ENCODE measurements at regions not wholly inside any gene's neighbourhood (a gene's known extent, or its start where the extent isn't known, plus 50 kb on each side); places are given as distances from the start of the nearest gene placed in this dataset.

GRCh38 chr4:29375716-29376115 lies 1344.5 kb upstream of the PCDH7 start:
- TF ChIP-seq EZH2 (IDR thresholded peaks at IDR 0.05; ENCODE audit: borderline replicate concordance, control insufficient read depth, low read depth, low read length): no peak
- no peak for TF ChIP-seq POLR2AphosphoS5 (IDR thresholded peaks at IDR 0.05; ENCODE audit: low read length)
- no peak for TF ChIP-seq GABPA (IDR thresholded peaks at IDR 0.05; ENCODE audit: low read depth)
- TF ChIP-seq BRCA1 (IDR thresholded peaks at IDR 0.05; ENCODE audit: low read depth, low read length): no peak
- no peak for TF ChIP-seq CHD4 (IDR thresholded peaks at IDR 0.05)
- TF ChIP-seq CTCF (IDR thresholded peaks at IDR 0.05 in 2 of 3, conservative IDR thresholded peaks at IDR 0.05 in 1 of 3; ENCODE audit: control insufficient read depth in 2 of 3, extremely low read depth in 1 of 3, insufficient read depth in 1 of 3, low read depth in 3 of 3, low read length in 3 of 3): no peak
- no peak for TF ChIP-seq BCL11A (IDR thresholded peaks at IDR 0.05; ENCODE audit: low read depth, low read length)
- no peak for TF ChIP-seq RELA (IDR thresholded peaks at IDR 0.05; ENCODE audit: borderline replicate concordance, partially characterized antibody)
- no peak for TF ChIP-seq EGR1 (IDR thresholded peaks at IDR 0.05; ENCODE audit: borderline replicate concordance in 1 of 2, low read depth in 2 of 2, low read length in 2 of 2)
- TF ChIP-seq REST (IDR thresholded peaks at IDR 0.05; ENCODE audit: low read depth, low read length): no peak
- TF ChIP-seq CEBPB (IDR thresholded peaks at IDR 0.05; ENCODE audit: borderline replicate concordance in 1 of 2, low read depth in 2 of 2, low read length in 2 of 2): no peak
- TF ChIP-seq POLR2A (IDR thresholded peaks at IDR 0.05; ENCODE audit: low read depth, low read length): no peak
- TF ChIP-seq RAD21 (IDR thresholded peaks at IDR 0.05; ENCODE audit: insufficient read depth, low read depth, low read length): no peak
- TF ChIP-seq CBFB (IDR thresholded peaks at IDR 0.05; ENCODE audit: low read depth): no peak

Measured in GM12878 (cell line).